22Rv1 (cell line): ENCODE measurements at regions not wholly inside any gene's neighbourhood (a gene's known extent, or its start where the extent isn't known, plus 50 kb on each side); places are given as distances from the start of the nearest gene placed in this dataset.

Experiments used
- H3K27ac ChIP-seq: fragments of 450-650 bp; 2 replicates; pipeline ENCODE4 v1.5.1; 2017
- ZFX ChIP-seq: fragments of 450-650 bp; IDR thresholded peaks from 2 replicates; pipeline ENCODE4 v1.6.1; 2017; ENCODE audit warnings: antibody characterized with exemption, borderline replicate concordance
- TF ChIP-seq, protein P1 (sequence below): fragments of 450-650 bp; IDR thresholded peaks from 2 replicates; pipeline ENCODE4 v1.5.1; 2017; ENCODE audit warnings: mild to moderate bottlenecking

DNA sequence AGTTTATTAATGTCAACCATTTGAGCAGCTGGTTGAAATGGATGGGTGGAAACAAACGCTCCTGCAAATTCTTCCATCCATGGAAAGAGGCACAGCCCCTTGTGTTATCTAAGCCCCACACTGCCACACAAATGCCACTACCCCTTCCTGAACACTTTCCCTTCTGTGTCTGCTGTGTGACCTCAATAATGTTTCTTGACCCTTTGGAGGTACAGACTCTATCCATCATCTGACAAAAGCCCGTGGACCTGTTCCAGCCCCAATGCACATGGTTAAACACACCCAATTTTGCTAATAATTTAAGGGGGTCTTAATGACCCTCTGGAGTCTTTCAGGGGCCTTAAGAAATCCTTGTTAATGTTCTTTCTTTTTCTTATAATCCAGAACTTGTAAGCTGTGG, 482.2 kb upstream of the CFAP20DC start:
- TF ChIP-seq, protein P1, sequence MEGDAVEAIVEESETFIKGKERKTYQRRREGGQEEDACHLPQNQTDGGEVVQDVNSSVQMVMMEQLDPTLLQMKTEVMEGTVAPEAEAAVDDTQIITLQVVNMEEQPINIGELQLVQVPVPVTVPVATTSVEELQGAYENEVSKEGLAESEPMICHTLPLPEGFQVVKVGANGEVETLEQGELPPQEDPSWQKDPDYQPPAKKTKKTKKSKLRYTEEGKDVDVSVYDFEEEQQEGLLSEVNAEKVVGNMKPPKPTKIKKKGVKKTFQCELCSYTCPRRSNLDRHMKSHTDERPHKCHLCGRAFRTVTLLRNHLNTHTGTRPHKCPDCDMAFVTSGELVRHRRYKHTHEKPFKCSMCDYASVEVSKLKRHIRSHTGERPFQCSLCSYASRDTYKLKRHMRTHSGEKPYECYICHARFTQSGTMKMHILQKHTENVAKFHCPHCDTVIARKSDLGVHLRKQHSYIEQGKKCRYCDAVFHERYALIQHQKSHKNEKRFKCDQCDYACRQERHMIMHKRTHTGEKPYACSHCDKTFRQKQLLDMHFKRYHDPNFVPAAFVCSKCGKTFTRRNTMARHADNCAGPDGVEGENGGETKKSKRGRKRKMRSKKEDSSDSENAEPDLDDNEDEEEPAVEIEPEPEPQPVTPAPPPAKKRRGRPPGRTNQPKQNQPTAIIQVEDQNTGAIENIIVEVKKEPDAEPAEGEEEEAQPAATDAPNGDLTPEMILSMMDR = no peak
- TF ChIP-seq ZFX = no peak
- no peak overlapping the region for H3K27ac ChIP-seq

DNA sequence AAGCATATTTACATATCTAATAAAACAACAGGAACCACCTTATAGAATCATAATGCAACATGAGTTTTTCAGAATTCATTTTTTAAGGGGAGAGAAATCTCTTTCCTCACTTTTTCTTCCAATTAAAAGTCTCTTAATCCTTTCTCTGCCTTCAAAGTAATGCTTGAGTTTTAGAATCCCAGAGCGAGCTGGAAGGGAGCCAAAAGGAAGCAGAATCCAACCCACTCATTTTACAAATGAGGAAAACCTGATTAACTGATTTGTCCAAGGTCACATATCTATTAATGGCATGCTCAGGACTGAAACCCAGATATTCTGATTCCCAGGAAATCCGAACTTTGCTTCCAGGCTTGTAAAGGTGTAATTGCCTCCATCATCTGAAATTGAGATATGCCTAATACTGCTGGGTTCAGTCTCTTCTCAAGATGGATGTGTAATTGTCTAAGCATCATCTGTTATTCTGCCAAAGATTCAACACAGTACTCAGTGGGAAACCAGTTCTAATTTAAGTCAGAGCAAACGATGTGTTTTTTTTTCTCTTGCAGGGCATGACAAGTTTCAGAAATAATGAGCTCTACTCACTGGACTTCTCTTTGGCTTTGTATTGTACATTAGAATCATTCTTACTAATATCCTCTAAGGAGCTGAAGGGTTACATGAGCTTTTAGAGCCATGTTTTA, 481.4 kb upstream of the CFAP20DC start:
- no peak overlapping the region for H3K27ac ChIP-seq
- TF ChIP-seq ZFX = no peak
- TF ChIP-seq, protein P1 = no peak

DNA sequence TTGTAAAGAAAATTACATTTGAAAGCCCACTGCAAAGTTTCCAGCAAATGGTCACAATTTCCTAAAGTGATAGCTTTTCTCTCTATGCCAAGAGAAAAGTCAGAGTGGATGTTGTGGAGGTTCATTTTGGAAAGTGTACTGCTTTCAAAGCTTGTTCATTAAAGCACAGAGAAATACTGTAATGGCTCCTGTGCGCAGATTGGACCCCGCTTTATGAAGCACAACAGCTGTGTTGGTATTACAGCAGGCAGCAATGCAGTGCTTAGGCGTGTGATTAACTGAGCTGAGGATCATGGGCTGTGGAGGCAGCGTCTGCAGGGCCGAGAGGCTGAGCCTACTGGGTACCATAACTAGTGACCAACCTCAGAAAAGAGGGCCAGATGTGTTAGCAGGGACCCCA, 478.4 kb upstream of the CFAP20DC start:
- TF ChIP-seq, protein P1 = no peak
- TF ChIP-seq ZFX = no peak
- no peak overlapping the region for H3K27ac ChIP-seq

DNA sequence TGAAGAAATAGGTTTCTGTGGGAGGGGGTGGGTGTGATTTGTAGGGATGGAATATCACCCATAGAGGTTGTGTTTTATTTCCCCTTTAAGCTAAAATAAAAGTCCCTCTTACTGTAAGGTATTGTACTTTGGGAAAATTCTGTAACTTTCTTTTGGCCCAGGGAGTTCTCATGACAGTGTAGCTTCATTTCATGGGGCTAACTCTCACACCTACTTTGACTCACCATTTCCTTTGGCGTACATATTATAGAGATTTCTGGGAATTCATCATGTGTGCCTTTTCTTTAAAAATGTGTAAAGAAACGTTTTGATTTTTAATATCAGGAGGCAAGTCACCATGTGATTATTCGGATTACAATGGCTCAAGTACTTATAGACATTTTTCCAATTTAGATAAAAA, 477.7 kb upstream of the CFAP20DC start:
- no peak overlapping the region for H3K27ac ChIP-seq
- TF ChIP-seq, protein P1 = no peak
- no peak for TF ChIP-seq ZFX

DNA sequence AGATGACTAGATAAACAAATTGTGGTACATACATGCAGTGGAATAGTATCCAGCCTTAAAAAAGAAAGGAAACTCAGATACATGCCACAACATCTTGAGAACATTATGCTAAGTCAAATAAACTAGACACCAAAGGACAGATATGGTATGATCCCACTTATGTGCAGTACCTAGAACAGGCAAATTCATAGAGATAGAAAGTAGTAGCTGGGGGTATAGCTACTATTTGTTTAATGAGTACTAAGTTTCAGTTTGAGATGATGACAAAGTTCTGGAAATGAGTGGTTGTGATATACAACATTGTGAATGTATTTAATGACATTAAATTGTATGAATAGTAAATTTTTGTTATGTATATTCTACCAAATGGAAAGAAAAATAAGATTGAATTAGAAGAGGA, 477.2 kb upstream of the CFAP20DC start:
- TF ChIP-seq ZFX = no peak
- TF ChIP-seq, protein P1 = no peak
- H3K27ac ChIP-seq = no peak overlapping the region

DNA sequence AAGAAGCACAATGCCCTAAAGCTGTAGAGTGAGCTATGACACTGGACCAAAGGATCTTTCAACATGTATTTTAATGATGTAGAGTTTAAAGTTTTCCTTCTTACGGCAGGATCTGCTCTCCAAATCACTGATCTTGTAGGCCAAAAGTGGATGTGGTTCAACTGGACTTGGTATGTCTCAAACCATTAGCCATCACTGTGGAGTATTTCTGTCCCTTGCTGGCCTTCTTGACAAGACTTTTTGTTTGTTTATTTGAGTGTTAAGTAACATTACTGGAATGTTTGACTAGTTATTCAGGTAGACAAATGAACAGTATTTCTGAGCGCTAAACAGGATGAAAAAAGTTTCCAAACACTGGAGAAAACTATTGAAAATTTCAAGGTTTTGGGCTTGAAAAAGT, 472.7 kb upstream of the CFAP20DC start:
- no peak overlapping the region for H3K27ac ChIP-seq
- no peak for TF ChIP-seq ZFX
- TF ChIP-seq, protein P1 = no peak

DNA sequence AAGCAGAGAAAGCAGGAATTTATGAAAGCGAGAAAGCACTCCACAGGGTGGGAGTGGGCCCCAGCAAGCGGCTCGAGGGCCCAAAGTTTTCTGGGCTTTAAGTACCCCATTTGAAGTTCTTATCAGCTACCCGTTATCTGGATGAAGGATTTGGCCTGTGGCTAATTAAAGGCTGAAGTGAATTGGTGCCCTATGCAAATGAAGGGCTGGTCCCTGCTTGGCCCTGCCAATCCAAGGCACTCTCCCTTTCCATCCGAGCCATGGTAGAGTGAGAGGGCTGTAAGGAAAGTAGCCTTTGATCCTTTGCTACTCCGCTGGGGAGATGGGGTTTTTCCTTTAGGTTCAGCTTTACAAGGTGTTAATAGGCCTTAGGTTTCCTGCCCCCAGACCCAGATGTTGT, 469.3 kb upstream of the CFAP20DC start:
- no peak overlapping the region for H3K27ac ChIP-seq
- TF ChIP-seq ZFX = no peak
- TF ChIP-seq, protein P1 = no peak
